Spleen (tissue), 7 donors: ENCODE measurements at regions not wholly inside any gene's neighbourhood (a gene's known extent, or its start where the extent isn't known, plus 50 kb on each side); places are given as distances from the start of the nearest gene placed in this dataset.

ENCODE experiments used
- POLR2A ChIP-seq, 3 donors: fragments of 450-650 bp; IDR thresholded peaks; one replicate each; pipeline ENCODE4 v1.5.1; 2017; ENCODE audit warnings: antibody characterized with exemption in 3 of 3, mild to moderate bottlenecking in 1 of 3
- TF ChIP-seq, protein P1 (sequence below), 11 experiments: fragments of 200-600 bp in 7 of 11; fragments of 450-650 bp in 4 of 11; sonication (generic) in 4 of 11; IDR thresholded peaks in 8 of 11; conservative IDR thresholded peaks in 3 of 11; 1 replicate in 7 of 11; 2 replicates in 4 of 11; pipeline versions ENCODE4 v1.4.0 to v1.8.0; 2016 to 2021; ENCODE audit warnings: antibody characterized with exemption in 11 of 11, inconsistent platforms in 4 of 11, mild to moderate bottlenecking in 1 of 11
- donor health status: DM: no; HTN: no; CAD: no; lungs with moderate emphysema.
- donor health status: DM: no; HTN: no; CAD: no.
- donor health status: DM: no; HTN: no; CAD: no.

DNA sequence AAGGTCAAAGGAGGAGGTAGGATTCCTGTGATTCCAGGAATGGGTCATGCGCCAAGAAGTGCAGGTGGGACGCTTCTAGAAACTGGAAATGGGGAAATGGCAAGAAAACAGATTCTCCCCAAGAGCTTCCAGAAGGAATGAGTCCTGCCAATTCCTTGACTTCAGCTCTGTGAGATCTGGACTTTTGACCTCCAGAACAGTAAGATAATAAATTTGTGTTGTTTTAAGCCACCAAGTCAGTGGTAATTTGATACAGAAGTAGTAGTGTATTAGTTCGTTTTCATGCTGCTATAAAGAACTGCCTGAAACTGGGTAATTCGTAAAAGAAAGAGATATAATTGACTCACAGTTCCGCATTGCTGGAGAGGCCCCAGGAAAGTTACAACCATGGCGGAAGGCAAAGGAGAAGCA is 178.6 kb upstream of the GALNT17 start:
- TF ChIP-seq, protein P1, sequence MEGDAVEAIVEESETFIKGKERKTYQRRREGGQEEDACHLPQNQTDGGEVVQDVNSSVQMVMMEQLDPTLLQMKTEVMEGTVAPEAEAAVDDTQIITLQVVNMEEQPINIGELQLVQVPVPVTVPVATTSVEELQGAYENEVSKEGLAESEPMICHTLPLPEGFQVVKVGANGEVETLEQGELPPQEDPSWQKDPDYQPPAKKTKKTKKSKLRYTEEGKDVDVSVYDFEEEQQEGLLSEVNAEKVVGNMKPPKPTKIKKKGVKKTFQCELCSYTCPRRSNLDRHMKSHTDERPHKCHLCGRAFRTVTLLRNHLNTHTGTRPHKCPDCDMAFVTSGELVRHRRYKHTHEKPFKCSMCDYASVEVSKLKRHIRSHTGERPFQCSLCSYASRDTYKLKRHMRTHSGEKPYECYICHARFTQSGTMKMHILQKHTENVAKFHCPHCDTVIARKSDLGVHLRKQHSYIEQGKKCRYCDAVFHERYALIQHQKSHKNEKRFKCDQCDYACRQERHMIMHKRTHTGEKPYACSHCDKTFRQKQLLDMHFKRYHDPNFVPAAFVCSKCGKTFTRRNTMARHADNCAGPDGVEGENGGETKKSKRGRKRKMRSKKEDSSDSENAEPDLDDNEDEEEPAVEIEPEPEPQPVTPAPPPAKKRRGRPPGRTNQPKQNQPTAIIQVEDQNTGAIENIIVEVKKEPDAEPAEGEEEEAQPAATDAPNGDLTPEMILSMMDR (IDR thresholded peaks at IDR 0.05 in 8 of 11, conservative IDR thresholded peaks at IDR 0.05 in 3 of 11): no peak
- TF ChIP-seq POLR2A (IDR thresholded peaks at IDR 0.05): no peak
